ENCODE measurements at regions not wholly inside any gene's neighbourhood (a gene's known extent, or its start where the extent isn't known, plus 50 kb on each side); places are given as distances from the start of the nearest gene placed in this dataset.

DNA sequence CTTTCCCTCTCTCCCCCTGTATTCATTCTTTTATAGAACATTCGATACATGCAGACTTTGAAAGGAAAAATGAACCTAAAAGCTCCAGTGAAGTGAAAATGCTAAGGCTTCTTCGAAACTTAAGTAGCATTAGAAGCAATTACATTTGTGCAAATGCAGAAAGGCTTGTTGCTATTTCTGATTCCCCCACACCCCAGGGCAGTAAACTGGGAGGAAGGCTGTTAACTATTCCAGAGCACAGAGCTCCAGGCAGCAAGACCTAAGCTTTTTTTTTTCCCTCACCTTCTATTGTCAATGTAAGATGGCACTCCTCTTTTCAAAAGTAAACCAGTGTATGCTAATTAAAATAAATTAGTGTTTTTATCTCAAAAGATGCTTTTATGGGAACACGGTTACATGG is 448.9 kb upstream of the TBX3 start:
- Histone ChIP-seq H3K9me1 (replicated peaks; ENCODE audit: control insufficient read depth, extremely low read depth, insufficient read depth, low read length) (no peaks in the 10 kb centered on the region), H4K20me1 (replicated peaks; ENCODE audit: control insufficient read depth, extremely low read depth, insufficient read depth, low read length) (no peaks in the 10 kb centered on the region), H3K4me3 (replicated peaks in 1 of 3; ENCODE audit: insufficient read depth in 1 of 3, low read depth in 1 of 3, low read length in 3 of 3) (no peak overlapping the region), H3K4me1 (ENCODE audit: control insufficient read depth, extremely low read depth, insufficient read depth, low read length) (no peaks in the 10 kb centered on the region), H2AFZ (ENCODE audit: low read depth, low read length) (no peak overlapping the region), H3K9ac (replicated peaks; ENCODE audit: extremely low read depth, insufficient read depth, low read length) (no peak overlapping the region), H3K27ac (ENCODE audit: insufficient read depth, low read depth, low read length) (no peak overlapping the region), H3K36me3 (ENCODE audit: control insufficient read depth in 2 of 2, extremely low read depth in 1 of 2, insufficient read depth in 2 of 2, low read length in 2 of 2) (no peaks in the 10 kb centered on the region), H3K9me3 (replicated peaks; ENCODE audit: control insufficient read depth, insufficient read depth, low read length) (peaks cover 4% of the 10 kb centered on the region), H3K4me2 (ENCODE audit: insufficient read depth, low read length) (no peak overlapping the region), H3K79me2 (ENCODE audit: control insufficient read depth, insufficient read depth, low read length) (no peaks in the 10 kb centered on the region), H3K27me3 (ENCODE audit: control insufficient read depth in 2 of 2, insufficient read depth in 2 of 2, low read length in 2 of 2) (no peaks in the 10 kb centered on the region)
- FAIRE-seq (no peak), DNase-seq (ENCODE audit: low read depth, low spot score) (no peak)
- BruUV-seq (replicated peaks) = no TSS peak
- ChIA-PET CTCF (no interaction called here), POLR2A (no interaction called here)
- intact Hi-C loops (cut with micrococcal nuclease) (no loop called here), dilution Hi-C loops (cut with MboI; ENCODE audit: extremely low pct_ligation_motif_present, low sequenced_read_pairs) (no loop called here)
- TF ChIP-seq GATA2 (IDR thresholded peaks at IDR 0.05; ENCODE audit: insufficient read depth, insufficient read length, low read depth, low read length) (no peak), MYC (IDR thresholded peaks at IDR 0.05; ENCODE audit: low read depth, low read length) (no peak), POLR2A (IDR thresholded peaks at IDR 0.05; ENCODE audit: low read depth, low read length) (no peak), FOS (IDR thresholded peaks at IDR 0.05; ENCODE audit: borderline replicate concordance, insufficient read depth, low read length) (no peak), EZH2 (IDR thresholded peaks at IDR 0.05; ENCODE audit: borderline replicate concordance, low read depth, low read length, severe bottlenecking) (no peak), POLR2AphosphoS5 (IDR thresholded peaks at IDR 0.05; ENCODE audit: insufficient read depth, low read depth, low read length) (no peak), JUN (IDR thresholded peaks at IDR 0.05; ENCODE audit: borderline replicate concordance, insufficient read depth, insufficient read length, low read depth) (no peak)
- TF ChIP-seq, protein P1, sequence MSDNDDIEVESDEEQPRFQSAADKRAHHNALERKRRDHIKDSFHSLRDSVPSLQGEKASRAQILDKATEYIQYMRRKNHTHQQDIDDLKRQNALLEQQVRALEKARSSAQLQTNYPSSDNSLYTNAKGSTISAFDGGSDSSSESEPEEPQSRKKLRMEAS (IDR thresholded peaks at IDR 0.05; ENCODE audit: insufficient read depth, insufficient read length) = no peak
- TF ChIP-seq, protein P2, sequence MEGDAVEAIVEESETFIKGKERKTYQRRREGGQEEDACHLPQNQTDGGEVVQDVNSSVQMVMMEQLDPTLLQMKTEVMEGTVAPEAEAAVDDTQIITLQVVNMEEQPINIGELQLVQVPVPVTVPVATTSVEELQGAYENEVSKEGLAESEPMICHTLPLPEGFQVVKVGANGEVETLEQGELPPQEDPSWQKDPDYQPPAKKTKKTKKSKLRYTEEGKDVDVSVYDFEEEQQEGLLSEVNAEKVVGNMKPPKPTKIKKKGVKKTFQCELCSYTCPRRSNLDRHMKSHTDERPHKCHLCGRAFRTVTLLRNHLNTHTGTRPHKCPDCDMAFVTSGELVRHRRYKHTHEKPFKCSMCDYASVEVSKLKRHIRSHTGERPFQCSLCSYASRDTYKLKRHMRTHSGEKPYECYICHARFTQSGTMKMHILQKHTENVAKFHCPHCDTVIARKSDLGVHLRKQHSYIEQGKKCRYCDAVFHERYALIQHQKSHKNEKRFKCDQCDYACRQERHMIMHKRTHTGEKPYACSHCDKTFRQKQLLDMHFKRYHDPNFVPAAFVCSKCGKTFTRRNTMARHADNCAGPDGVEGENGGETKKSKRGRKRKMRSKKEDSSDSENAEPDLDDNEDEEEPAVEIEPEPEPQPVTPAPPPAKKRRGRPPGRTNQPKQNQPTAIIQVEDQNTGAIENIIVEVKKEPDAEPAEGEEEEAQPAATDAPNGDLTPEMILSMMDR (IDR thresholded peaks at IDR 0.05; ENCODE audit: extremely low read depth in 1 of 2, insufficient read depth in 1 of 2, low read depth in 1 of 2, low read length in 2 of 2) = no peak

Measured in endothelial cell of umbilical vein (primary cell).